Transverse colon (tissue), 4 donors: ENCODE measurements at regions not wholly inside any gene's neighbourhood (a gene's known extent, or its start where the extent isn't known, plus 50 kb on each side); places are given as distances from the start of the nearest gene placed in this dataset.

Experiments used
- DNase-seq: peaks from one replicate; pipeline ENCODE4 v3.0.0-alpha.2; 2019
- H3K27ac ChIP-seq, 4 donors: fragments of 200-600 bp; sonication (generic); 2 replicates each; pipeline ENCODE4 v1.5.1; 2016 to 2018; ENCODE audit warnings: inconsistent platforms in 4 of 4
- H3K27me3 ChIP-seq: fragments of 200-600 bp; sonication (generic); 2 replicates; pipeline ENCODE4 v1.5.1; 2017; ENCODE audit warnings: inconsistent platforms
- H3K36me3 ChIP-seq, 4 donors: fragments of 200-600 bp; sonication (generic); 2 replicates each; pipeline ENCODE4 v1.5.1; 2017 to 2019; ENCODE audit warnings: inconsistent platforms in 4 of 4
- H3K4me1 ChIP-seq, 4 donors: fragments of 200-600 bp; sonication (generic); 2 replicates each; pipeline ENCODE4 v1.5.1; 2017 to 2020; ENCODE audit warnings: inconsistent platforms in 4 of 4
- H3K4me3 ChIP-seq, 4 donors: fragments of 200-600 bp; sonication (generic); 1 replicate in 1 of 4; 2 replicates in 3 of 4; pipeline versions ENCODE4 v1.5.1 to v1.6.1; 2017 to 2019; ENCODE audit warnings: inconsistent platforms in 4 of 4
- H3K9me3 ChIP-seq, 2 donors: fragments of 200-600 bp; sonication (generic); 2 replicates each; pipeline ENCODE4 v1.5.1; 2017 to 2019; ENCODE audit warnings: inconsistent platforms in 2 of 2
- CTCF ChIP-seq, 5 experiments: fragments of 200-600 bp in 3 of 5; fragments of 450-650 bp in 2 of 5; sonication (generic) in 3 of 5; IDR thresholded peaks; 1 replicate in 2 of 5; 2 replicates in 3 of 5; pipeline ENCODE4 v1.5.1; 2016 to 2017; ENCODE audit warnings: antibody characterized with exemption in 5 of 5, inconsistent platforms in 3 of 5, mild to moderate bottlenecking in 2 of 5, moderate library complexity in 1 of 5
- EP300 ChIP-seq: sonication (generic); formaldehyde crosslinking; IDR thresholded peaks from one replicate; pipeline ENCODE4 v1.6.1; 2017; ENCODE audit warnings: antibody characterized with exemption, low read depth
- POLR2A ChIP-seq: fragments of 450-650 bp; IDR thresholded peaks from one replicate; pipeline ENCODE4 v1.6.1; 2016; ENCODE audit warnings: antibody characterized with exemption, mild to moderate bottlenecking, moderate library complexity
- POLR2AphosphoS5 ChIP-seq, 3 donors: sonication (generic); formaldehyde crosslinking; IDR thresholded peaks; one replicate each; pipeline ENCODE4 v1.6.1; 2016; ENCODE audit warnings: antibody characterized with exemption in 3 of 3
- WGBS, 2 donors: methylation state at CpG; one replicate each; pipeline ENCODE4 v1.1.5; 2018; ENCODE audit warnings: low coverage in 1 of 2; 5-methylcytosine and 5-hydroxymethylcytosine counted together
- in situ Hi-C, 4 donors: fragments of 200-750 bp; cut with MboI; loops; one replicate each; pipeline versions ENCODE4 v1.15.0 to v1.15.1; 2017; ENCODE audit warnings: low sequenced_read_pairs in 3 of 4, low pct_ligation_motif_present in 1 of 4, low pct_unique_long_range_greater_than_20kb in 1 of 4
- intact Hi-C: fragments of 100-400 bp; cut with DNase I; formaldehyde crosslinking; loops from one replicate; pipeline ENCODE4 v1.15.1; 2023; ENCODE audit warnings: low total_unique reads

- TF ChIP-seq CTCF (IDR thresholded peaks at IDR 0.05) (no peak), EP300 (no peak), POLR2AphosphoS5 (IDR thresholded peaks at IDR 0.05) (no peak), POLR2A (no peak)
- DNase-seq = no peak
- no peaks in the 10 kb centered on the region for H3K9me3 ChIP-seq
- H3K27ac ChIP-seq = no peak overlapping the region
- H3K27me3 ChIP-seq = no peaks in the 10 kb centered on the region
- in situ Hi-C loops (no loop called here), intact Hi-C loops (no loop called here)
- 63 to 70% methylated on average over 2 to 6 of the region's 6 CpGs for WGBS, 2 donors
- no peaks in the 10 kb centered on the region for H3K4me1 ChIP-seq
- no peaks in the 10 kb centered on the region for H3K36me3 ChIP-seq
- H3K4me3 ChIP-seq = no peak overlapping the region
These were observed 592.3 kb downstream of the FRK start for GRCh38 chr6:115468272-115469005.

- Histone ChIP-seq H3K27me3 (no peaks in the 10 kb centered on the region), H3K27ac (no peak overlapping the region), H3K4me3 (no peak overlapping the region), H3K36me3 (no peaks in the 10 kb centered on the region), H3K4me1 (no peaks in the 10 kb centered on the region), H3K9me3 (no peaks in the 10 kb centered on the region)
- WGBS, 2 donors = 72% methylated on average over 2 of the region's 2 CpGs; no CpG with 5 or more reads in 1 of the 2 donors
- TF ChIP-seq POLR2AphosphoS5 (IDR thresholded peaks at IDR 0.05) (no peak), POLR2A (no peak), EP300 (no peak), CTCF (IDR thresholded peaks at IDR 0.05) (no peak)
- intact Hi-C loops (no loop called here), in situ Hi-C loops (no loop called here)
- no peak for DNase-seq
These were observed 593.0 kb downstream of the FRK start for GRCh38 chr6:115467726-115468125.

- in situ Hi-C loops (no loop called here), intact Hi-C loops (no loop called here)
- Histone ChIP-seq H3K27ac (no peak overlapping the region), H3K4me1 (no peaks in the 10 kb centered on the region), H3K36me3 (no peaks in the 10 kb centered on the region), H3K9me3 (no peaks in the 10 kb centered on the region), H3K27me3 (no peaks in the 10 kb centered on the region), H3K4me3 (no peak overlapping the region)
- WGBS, 2 donors = 75 to 78% methylated on average over 1 of the region's 1 CpG
- TF ChIP-seq POLR2AphosphoS5 (IDR thresholded peaks at IDR 0.05) (no peak), CTCF (IDR thresholded peaks at IDR 0.05) (no peak), POLR2A (no peak), EP300 (no peak)
- no peak for DNase-seq
These were observed 599.8 kb downstream of the FRK start for GRCh38 chr6:115460913-115461312.

GRCh38 chr6:115456848-115457247, 603.8 kb downstream of the FRK start:
- H3K4me3 ChIP-seq = no peak overlapping the region
- no peak overlapping the region for H3K27ac ChIP-seq
- no peaks in the 10 kb centered on the region for H3K9me3 ChIP-seq
- intact Hi-C loops (no loop called here), in situ Hi-C loops (no loop called here)
- TF ChIP-seq POLR2AphosphoS5 (IDR thresholded peaks at IDR 0.05) = no peak
- TF ChIP-seq CTCF (IDR thresholded peaks at IDR 0.05) = no peak
- TF ChIP-seq EP300 = no peak
- no peak for TF ChIP-seq POLR2A
- H3K4me1 ChIP-seq = no peaks in the 10 kb centered on the region
- H3K27me3 ChIP-seq = no peaks in the 10 kb centered on the region
- no peaks in the 10 kb centered on the region for H3K36me3 ChIP-seq
- DNase-seq = no peak
